DND-41 (cell line): ENCODE measurements at regions not wholly inside any gene's neighbourhood (a gene's known extent, or its start where the extent isn't known, plus 50 kb on each side); places are given as distances from the start of the nearest gene placed in this dataset.

Source experiments
- EZH2 ChIP-seq: IDR thresholded peaks from 3 replicates; pipeline ENCODE4 v1.6.1; 2012; ENCODE audit warnings: borderline replicate concordance, low read depth, mild to moderate bottlenecking, moderate library complexity, low read length, inconsistent platforms; ENCODE audit not compliant: severe bottlenecking
- TF ChIP-seq, protein P1 (sequence below): IDR thresholded peaks from 2 replicates; pipeline ENCODE4 v1.5.1; 2012; ENCODE audit warnings: borderline replicate concordance, low read length, moderate library complexity, mild to moderate bottlenecking; ENCODE audit not compliant: poor library complexity, severe bottlenecking; ENCODE audit errors: extremely low read depth

GRCh38 chr11:8826139-8826786 lies 84.7 kb upstream of the AKIP1 start:
- TF ChIP-seq, protein P1, sequence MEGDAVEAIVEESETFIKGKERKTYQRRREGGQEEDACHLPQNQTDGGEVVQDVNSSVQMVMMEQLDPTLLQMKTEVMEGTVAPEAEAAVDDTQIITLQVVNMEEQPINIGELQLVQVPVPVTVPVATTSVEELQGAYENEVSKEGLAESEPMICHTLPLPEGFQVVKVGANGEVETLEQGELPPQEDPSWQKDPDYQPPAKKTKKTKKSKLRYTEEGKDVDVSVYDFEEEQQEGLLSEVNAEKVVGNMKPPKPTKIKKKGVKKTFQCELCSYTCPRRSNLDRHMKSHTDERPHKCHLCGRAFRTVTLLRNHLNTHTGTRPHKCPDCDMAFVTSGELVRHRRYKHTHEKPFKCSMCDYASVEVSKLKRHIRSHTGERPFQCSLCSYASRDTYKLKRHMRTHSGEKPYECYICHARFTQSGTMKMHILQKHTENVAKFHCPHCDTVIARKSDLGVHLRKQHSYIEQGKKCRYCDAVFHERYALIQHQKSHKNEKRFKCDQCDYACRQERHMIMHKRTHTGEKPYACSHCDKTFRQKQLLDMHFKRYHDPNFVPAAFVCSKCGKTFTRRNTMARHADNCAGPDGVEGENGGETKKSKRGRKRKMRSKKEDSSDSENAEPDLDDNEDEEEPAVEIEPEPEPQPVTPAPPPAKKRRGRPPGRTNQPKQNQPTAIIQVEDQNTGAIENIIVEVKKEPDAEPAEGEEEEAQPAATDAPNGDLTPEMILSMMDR = no peak
- TF ChIP-seq EZH2 = no peak
